H1 (cell line): ENCODE measurements at regions not wholly inside any gene's neighbourhood (a gene's known extent, or its start where the extent isn't known, plus 50 kb on each side); places are given as distances from the start of the nearest gene placed in this dataset.

Experiments used
- CTCF ChIP-seq, 3 experiments: IDR thresholded peaks; 1 replicate in 2 of 3; 2 replicates in 1 of 3; pipeline versions ENCODE4 v1.5.1 to v1.6.1; 2011; ENCODE audit warnings: low read length in 3 of 3, mild to moderate bottlenecking in 3 of 3, inconsistent platforms in 2 of 3, low read depth in 1 of 3, moderate library complexity in 1 of 3; ENCODE audit not compliant: insufficient read depth in 1 of 3; ENCODE audit errors: control extremely low read depth in 1 of 3
- EGR1 ChIP-seq: IDR thresholded peaks from 2 replicates; pipeline ENCODE4 v1.6.1; 2011; ENCODE audit warnings: low read depth, low read length, borderline replicate concordance
- EZH2 ChIP-seq: fragments of 200-600 bp; sonication (generic); IDR thresholded peaks from 2 replicates; pipeline ENCODE4 v1.7.1; 2012; ENCODE audit warnings: low read depth, mild to moderate bottlenecking, moderate library complexity, low read length, inconsistent platforms; ENCODE audit not compliant: severe bottlenecking
- JUN ChIP-seq: IDR thresholded peaks from 2 replicates; pipeline ENCODE4 v1.6.1; 2011; ENCODE audit warnings: low read depth, mild to moderate bottlenecking, improper control_type of control experiment, low read length
- POLR2A ChIP-seq, 2 experiments: IDR thresholded peaks; 1 replicate in 1 of 2; 2 replicates in 1 of 2; pipeline ENCODE4 v1.6.1; 2011; ENCODE audit warnings: low read depth in 2 of 2, low read length in 2 of 2, mild to moderate bottlenecking in 2 of 2; ENCODE audit errors: control extremely low read depth in 1 of 2
- POLR2AphosphoS5 ChIP-seq: IDR thresholded peaks from 2 replicates; pipeline ENCODE4 v1.6.1; 2011; ENCODE audit warnings: low read depth, low read length
- SIN3A ChIP-seq, 2 experiments: IDR thresholded peaks in 1 of 2; conservative IDR thresholded peaks in 1 of 2; 2 replicates each; pipeline ENCODE4 v1.6.1; 2011 to 2012; ENCODE audit warnings: low read length in 2 of 2, improper control_type of control experiment in 1 of 2, low read depth in 1 of 2, mild to moderate bottlenecking in 1 of 2
- USF2 ChIP-seq: IDR thresholded peaks from 2 replicates; pipeline ENCODE4 v1.6.1; 2011; ENCODE audit warnings: low read length, improper control_type of control experiment

- TF ChIP-seq POLR2AphosphoS5 (no peak), CTCF (IDR thresholded peaks at IDR 0.05; ENCODE audit: control extremely low read depth in 1 of 3, insufficient read depth in 1 of 3, low read depth in 1 of 3, low read length in 3 of 3) (no peak), USF2 (no peak), EZH2 (no peak), POLR2A (IDR thresholded peaks at IDR 0.05; ENCODE audit: control extremely low read depth in 1 of 2, low read depth in 2 of 2, low read length in 2 of 2) (no peak), EGR1 (no peak), JUN (no peak), SIN3A (conservative IDR thresholded peaks at IDR 0.05 in 1 of 2, IDR thresholded peaks at IDR 0.05 in 1 of 2; ENCODE audit: low read depth in 1 of 2, low read length in 2 of 2) (no peak)
Observed at GRCh38 chr3:163347944-163348343, 1730.4 kb downstream of the SI start.
